Fibroblast of lung (primary cell): ENCODE measurements at regions not wholly inside any gene's neighbourhood (a gene's known extent, or its start where the extent isn't known, plus 50 kb on each side); places are given as distances from the start of the nearest gene placed in this dataset.

Experiments used
- DNase-seq, 2 donors: peaks; one replicate each; pipeline versions ENCODE4 v3.0.0 to v3.0.0-alpha.2; 2010; ENCODE audit warnings: low read depth in 2 of 2
- H2AFZ ChIP-seq: 2 replicates; pipeline ENCODE4 v1.5.1; 2012; ENCODE audit warnings: low read length, control low read depth, inconsistent platforms
- H3K27ac ChIP-seq: 2 replicates; pipeline ENCODE4 v1.5.1; 2011; ENCODE audit warnings: low read length, control low read depth; ENCODE audit not compliant: insufficient read depth
- H3K27me3 ChIP-seq: 2 replicates; pipeline ENCODE4 v1.5.1; 2011; ENCODE audit warnings: mild to moderate bottlenecking, low read length; ENCODE audit not compliant: control insufficient read depth, insufficient read depth
- H3K36me3 ChIP-seq: 2 replicates; pipeline ENCODE4 v1.5.1; 2011; ENCODE audit warnings: low read length; ENCODE audit not compliant: control insufficient read depth, insufficient read depth
- H3K4me1 ChIP-seq: 2 replicates; pipeline ENCODE4 v1.5.1; 2011; ENCODE audit warnings: low read length; ENCODE audit not compliant: control insufficient read depth, insufficient read depth; ENCODE audit errors: extremely low read depth
- H3K4me2 ChIP-seq: 2 replicates; pipeline ENCODE4 v1.5.1; 2011; ENCODE audit warnings: low read length, control low read depth; ENCODE audit not compliant: insufficient read depth; ENCODE audit errors: extremely low read depth
- H3K4me3 ChIP-seq, 4 experiments: fragments of 200-600 bp in 1 of 4; sonication (generic) in 1 of 4; replicated peaks in 1 of 4; 2 replicates each; pipeline ENCODE4 v1.5.1; 2011 to 2016; ENCODE audit warnings: low read length in 4 of 4, low read depth in 3 of 4, mild to moderate bottlenecking in 3 of 4, control low read depth in 2 of 4, inconsistent platforms in 1 of 4, mixed read lengths in 1 of 4; ENCODE audit not compliant: insufficient read depth in 1 of 4; ENCODE audit errors: control extremely low read depth in 1 of 4
- H3K79me2 ChIP-seq: 2 replicates; pipeline ENCODE4 v1.5.1; 2012; ENCODE audit warnings: mild to moderate bottlenecking, low read length, inconsistent platforms; ENCODE audit not compliant: control insufficient read depth, insufficient read depth
- H3K9ac ChIP-seq: 2 replicates; pipeline ENCODE4 v1.5.1; 2011; ENCODE audit warnings: mild to moderate bottlenecking, low read length, control low read depth; ENCODE audit not compliant: insufficient read depth
- H3K9me3 ChIP-seq: 2 replicates; pipeline ENCODE4 v1.5.1; 2012; ENCODE audit warnings: low read depth, low read length; ENCODE audit not compliant: control insufficient read depth, insufficient read depth
- H4K20me1 ChIP-seq: 2 replicates; pipeline ENCODE4 v1.5.1; 2011; ENCODE audit warnings: low read length; ENCODE audit not compliant: control insufficient read depth, insufficient read depth; ENCODE audit errors: extremely low read depth
- CTCF ChIP-seq, 2 donors: IDR thresholded peaks in 1 of 2; conservative IDR thresholded peaks in 1 of 2; 1 replicate in 1 of 2; 2 replicates in 1 of 2; pipeline ENCODE4 v1.5.1; 2011 to 2012; ENCODE audit warnings: low read length in 2 of 2, control low read depth in 1 of 2, inconsistent platforms in 1 of 2, low read depth in 1 of 2, mild to moderate bottlenecking in 1 of 2
- EZH2 ChIP-seq: IDR thresholded peaks from 2 replicates; pipeline ENCODE4 v1.5.1; 2012; ENCODE audit warnings: low read length, control low read depth, mild to moderate bottlenecking; ENCODE audit errors: missing control alignments

- no peak overlapping the region for H3K4me3 ChIP-seq
- H3K9me3 ChIP-seq, result no peaks in the 10 kb centered on the region
- H3K27ac ChIP-seq, result no peak overlapping the region
- H3K79me2 ChIP-seq, result no peaks in the 10 kb centered on the region
- TF ChIP-seq CTCF (conservative IDR thresholded peaks at IDR 0.05 in 1 of 2, IDR thresholded peaks at IDR 0.05 in 1 of 2; ENCODE audit: low read depth in 1 of 2, low read length in 2 of 2) (no peak), EZH2 (no peak)
- H3K4me1 ChIP-seq, result no peaks in the 10 kb centered on the region
- H4K20me1 ChIP-seq, result no peaks in the 10 kb centered on the region
- no peak overlapping the region for H3K9ac ChIP-seq
- H3K36me3 ChIP-seq, result no peaks in the 10 kb centered on the region
- no peak overlapping the region for H2AFZ ChIP-seq
- no peak overlapping the region for H3K4me2 ChIP-seq
- no peaks in the 10 kb centered on the region for H3K27me3 ChIP-seq
- no peak for DNase-seq
Observed at GRCh38 chr5:41574391-41574790, 64.0 kb upstream of the PLCXD3 start.
